ENCODE measurements at regions not wholly inside any gene's neighbourhood (a gene's known extent, or its start where the extent isn't known, plus 50 kb on each side); places are given as distances from the start of the nearest gene placed in this dataset.

GRCh38 chr2:151175864-151176263, 85.8 kb downstream of the RBM43 start:
- TF ChIP-seq TAF1 (IDR thresholded peaks at IDR 0.05; ENCODE audit: low read depth) (no peak), CREB1 (IDR thresholded peaks at IDR 0.05; ENCODE audit: low read depth) (no peak), REST (IDR thresholded peaks at IDR 0.05; ENCODE audit: low read depth) (no peak), NFIC (IDR thresholded peaks at IDR 0.05) (no peak), RAD21 (IDR thresholded peaks at IDR 0.05; ENCODE audit: low read depth) (no peak), TEAD4 (IDR thresholded peaks at IDR 0.05) (no peak), USF1 (IDR thresholded peaks at IDR 0.05) (no peak), MAX (IDR thresholded peaks at IDR 0.05) (no peak)

GRCh38 chr2:151174127-151174526, 87.5 kb downstream of the RBM43 start:
- no peak for TF ChIP-seq TEAD4 (IDR thresholded peaks at IDR 0.05)
- TF ChIP-seq TCF12 (IDR thresholded peaks at IDR 0.05; ENCODE audit: low read depth): no peak
- TF ChIP-seq CEBPB (IDR thresholded peaks at IDR 0.05): no peak

GRCh38 chr2:151171186-151171585, 90.5 kb downstream of the RBM43 start:
- TF ChIP-seq TAF1 (IDR thresholded peaks at IDR 0.05; ENCODE audit: low read depth) (no peak), FOXM1 (IDR thresholded peaks at IDR 0.05; ENCODE audit: borderline replicate concordance, low read depth) (no peak)

GRCh38 chr2:151166410-151166809, 95.3 kb downstream of the RBM43 start:
- TF ChIP-seq CREB1 (IDR thresholded peaks at IDR 0.05; ENCODE audit: low read depth) (no peak), YY1 (IDR thresholded peaks at IDR 0.05; ENCODE audit: low read depth) (no peak)

GRCh38 chr2:151165105-151165684, 96.5 kb downstream of the RBM43 start:
- TF ChIP-seq NFIC (IDR thresholded peaks at IDR 0.05): no peak
- TF ChIP-seq TEAD4 (IDR thresholded peaks at IDR 0.05): no peak
- TF ChIP-seq CREB1 (IDR thresholded peaks at IDR 0.05; ENCODE audit: low read depth): no peak
- TF ChIP-seq EGR1 (IDR thresholded peaks at IDR 0.05): no peak
- no peak for TF ChIP-seq ZBTB7A (IDR thresholded peaks at IDR 0.05; ENCODE audit: low read depth)
- TF ChIP-seq FOXM1 (IDR thresholded peaks at IDR 0.05; ENCODE audit: borderline replicate concordance, low read depth): no peak
- TF ChIP-seq YY1 (IDR thresholded peaks at IDR 0.05; ENCODE audit: low read depth): no peak
- no peak for TF ChIP-seq MAX (IDR thresholded peaks at IDR 0.05)
- TF ChIP-seq USF1 (IDR thresholded peaks at IDR 0.05): no peak
- TF ChIP-seq TAF1 (IDR thresholded peaks at IDR 0.05; ENCODE audit: low read depth): no peak
- no peak for TF ChIP-seq TCF12 (IDR thresholded peaks at IDR 0.05; ENCODE audit: low read depth)
- TF ChIP-seq CEBPB (IDR thresholded peaks at IDR 0.05): no peak
- no peak for TF ChIP-seq EP300 (IDR thresholded peaks at IDR 0.05; ENCODE audit: borderline replicate concordance)
- no peak for TF ChIP-seq RAD21 (IDR thresholded peaks at IDR 0.05; ENCODE audit: low read depth)
- no peak for TF ChIP-seq REST (IDR thresholded peaks at IDR 0.05; ENCODE audit: low read depth)

GRCh38 chr2:151161821-151162551, 99.7 kb downstream of the RBM43 start:
- no peak for TF ChIP-seq EGR1 (IDR thresholded peaks at IDR 0.05)
- no peak for TF ChIP-seq CEBPB (IDR thresholded peaks at IDR 0.05)
- no peak for TF ChIP-seq USF1 (IDR thresholded peaks at IDR 0.05)
- TF ChIP-seq RAD21 (IDR thresholded peaks at IDR 0.05; ENCODE audit: low read depth): peak; percentile 43; the same call in 1 of the 2 replicates
- TF ChIP-seq REST (IDR thresholded peaks at IDR 0.05; ENCODE audit: low read depth): no peak
- no peak for TF ChIP-seq CREB1 (IDR thresholded peaks at IDR 0.05; ENCODE audit: low read depth)
